T-helper 2 cell treated with Interferon-gamma antibody and Interleukin-4, amounts not matched to agents 5 μg/mL and 100 μg/mL, for 36 hours (primary cell): ENCODE measurements at regions not wholly inside any gene's neighbourhood (a gene's known extent, or its start where the extent isn't known, plus 50 kb on each side); places are given as distances from the start of the nearest gene placed in this dataset.
"Not testable (repeated sequence)": the region's sequence is repeated elsewhere in the genome, so short reads cannot be mapped to it uniquely, and the experiment has no call there.

Source experiments
- DNase-seq: peaks from one replicate; pipeline ENCODE4 v3.0.0; 2021; ENCODE audit warnings: low spot score
- H3K27ac Mint-ChIP-seq: one replicate; pipeline ENCODE4 v1.8.0; 2021; ENCODE audit warnings: mild to moderate bottlenecking, mixed read lengths
- H3K27me3 Mint-ChIP-seq: one replicate; pipeline ENCODE4 v1.8.0; 2021; ENCODE audit warnings: low read depth, mixed read lengths
- H3K36me3 Mint-ChIP-seq: one replicate; pipeline ENCODE4 v1.8.0; 2021; ENCODE audit warnings: low read depth, mixed read lengths
- H3K4me1 Mint-ChIP-seq: one replicate; pipeline ENCODE4 v1.8.0; 2021; ENCODE audit warnings: low read depth, mixed read lengths
- H3K4me3 Mint-ChIP-seq: one replicate; pipeline ENCODE4 v1.8.0; 2022; ENCODE audit warnings: mild to moderate bottlenecking, moderate library complexity, mixed read lengths
- H3K9me3 Mint-ChIP-seq: one replicate; pipeline ENCODE4 v1.8.0; 2021; ENCODE audit warnings: mixed read lengths

- H3K36me3 Mint-ChIP-seq, result no peaks in the 10 kb centered on the region
- no peak for DNase-seq
- no peaks in the 10 kb centered on the region for H3K9me3 Mint-ChIP-seq
- H3K27ac Mint-ChIP-seq, result no peak overlapping the region
- no peaks in the 10 kb centered on the region for H3K27me3 Mint-ChIP-seq
- H3K4me3 Mint-ChIP-seq, result no peak overlapping the region
- H3K4me1 Mint-ChIP-seq, result no peaks in the 10 kb centered on the region
Observed at GRCh38 chr12:28770322-28770721, 378.8 kb upstream of the FAR2 start.

- Mint-ChIP-seq H3K4me3 (no peak overlapping the region), H3K36me3 (no peaks in the 10 kb centered on the region), H3K4me1 (no peaks in the 10 kb centered on the region), H3K9me3 (no peaks in the 10 kb centered on the region), H3K27ac (no peak overlapping the region), H3K27me3 (no peaks in the 10 kb centered on the region)
- no peak for DNase-seq
Observed at GRCh38 chr12:28771968-28772367, 377.1 kb upstream of the FAR2 start.

GRCh38 chr12:28775556-28775955 is 373.5 kb upstream of the FAR2 start:
- no peak overlapping the region for H3K27ac Mint-ChIP-seq

GRCh38 chr12:28776220-28776619 is 372.9 kb upstream of the FAR2 start:
- H3K9me3 Mint-ChIP-seq, result no peaks in the 10 kb centered on the region
- no peaks in the 10 kb centered on the region for H3K4me1 Mint-ChIP-seq
- no peak overlapping the region for H3K27ac Mint-ChIP-seq
- H3K4me3 Mint-ChIP-seq, result no peak overlapping the region
- H3K36me3 Mint-ChIP-seq, result no peaks in the 10 kb centered on the region
- no peak for DNase-seq
- no peaks in the 10 kb centered on the region for H3K27me3 Mint-ChIP-seq

More at GRCh38 chr12:28775556-28775955, 373.5 kb upstream of the FAR2 start:
- Mint-ChIP-seq H3K27me3 (no peaks in the 10 kb centered on the region), H3K4me3 (no peak overlapping the region), H3K9me3 (no peaks in the 10 kb centered on the region), H3K4me1 (no peaks in the 10 kb centered on the region), H3K36me3 (no peaks in the 10 kb centered on the region)
- no peak for DNase-seq

GRCh38 chr12:28776913-28777422 is 372.1 kb upstream of the FAR2 start:
- no peak for DNase-seq
- Mint-ChIP-seq H3K9me3 (no peaks in the 10 kb centered on the region), H3K4me3 (no peak overlapping the region), H3K4me1 (no peaks in the 10 kb centered on the region), H3K36me3 (no peaks in the 10 kb centered on the region), H3K27ac (no peak overlapping the region), H3K27me3 (no peaks in the 10 kb centered on the region)

GRCh38 chr12:28777603-28778365 is 371.3 kb upstream of the FAR2 start:
- Mint-ChIP-seq H3K4me1 (no peaks in the 10 kb centered on the region), H3K9me3 (no peaks in the 10 kb centered on the region), H3K36me3 (no peaks in the 10 kb centered on the region), H3K27me3 (no peaks in the 10 kb centered on the region), H3K27ac (no peak overlapping the region), H3K4me3 (no peak overlapping the region)
- no peak for DNase-seq

GRCh38 chr12:28780096-28780495 is 369.0 kb upstream of the FAR2 start:
- Mint-ChIP-seq H3K27me3 (no peaks in the 10 kb centered on the region), H3K36me3 (no peaks in the 10 kb centered on the region), H3K27ac (no peak overlapping the region), H3K4me1 (no peaks in the 10 kb centered on the region), H3K4me3 (no peak overlapping the region), H3K9me3 (no peaks in the 10 kb centered on the region)
- DNase-seq, result no peak

- DNase-seq, result no peak
- Mint-ChIP-seq H3K27me3 (no peaks in the 10 kb centered on the region), H3K27ac (no peak overlapping the region), H3K36me3 (no peaks in the 10 kb centered on the region), H3K4me1 (no peaks in the 10 kb centered on the region), H3K9me3 (no peaks in the 10 kb centered on the region), H3K4me3 (no peak overlapping the region)
Observed at GRCh38 chr12:28780960-28781359, 368.1 kb upstream of the FAR2 start.

- H3K4me1 Mint-ChIP-seq, result no peaks in the 10 kb centered on the region
- H3K27ac Mint-ChIP-seq, result no peak overlapping the region
- H3K4me3 Mint-ChIP-seq, result no peak overlapping the region
- DNase-seq, result no peak
- H3K27me3 Mint-ChIP-seq, result no peaks in the 10 kb centered on the region
- H3K9me3 Mint-ChIP-seq, result no peaks in the 10 kb centered on the region
- no peaks in the 10 kb centered on the region for H3K36me3 Mint-ChIP-seq
Observed at GRCh38 chr12:28781671-28782652, 367.1 kb upstream of the FAR2 start.

GRCh38 chr12:28782812-28783211 is 366.3 kb upstream of the FAR2 start:
- H3K9me3 Mint-ChIP-seq, result no peaks in the 10 kb centered on the region
- no peak overlapping the region for H3K4me3 Mint-ChIP-seq
- H3K27me3 Mint-ChIP-seq, result no peaks in the 10 kb centered on the region
- no peaks in the 10 kb centered on the region for H3K36me3 Mint-ChIP-seq
- H3K4me1 Mint-ChIP-seq, result no peaks in the 10 kb centered on the region
- no peak for DNase-seq
- no peak overlapping the region for H3K27ac Mint-ChIP-seq

- DNase-seq, result no peak
- no peaks in the 10 kb centered on the region for H3K4me1 Mint-ChIP-seq
- no peaks in the 10 kb centered on the region for H3K9me3 Mint-ChIP-seq
- H3K36me3 Mint-ChIP-seq, result no peaks in the 10 kb centered on the region
- H3K4me3 Mint-ChIP-seq, result no peak overlapping the region
- no peaks in the 10 kb centered on the region for H3K27me3 Mint-ChIP-seq
- H3K27ac Mint-ChIP-seq, result no peak overlapping the region
Observed at GRCh38 chr12:28787151-28787550, 361.9 kb upstream of the FAR2 start.

- H3K4me1 Mint-ChIP-seq, H3K27me3 Mint-ChIP-seq, H3K27ac Mint-ChIP-seq, H3K4me3 Mint-ChIP-seq, DNase-seq, H3K36me3 Mint-ChIP-seq, H3K9me3 Mint-ChIP-seq: not testable (repeated sequence)
Observed at GRCh38 chr12:28788256-28788655, 360.8 kb upstream of the FAR2 start.

GRCh38 chr12:28793581-28794151 is 355.4 kb upstream of the FAR2 start:
- Mint-ChIP-seq H3K27ac (no peak overlapping the region), H3K36me3 (no peaks in the 10 kb centered on the region), H3K9me3 (no peaks in the 10 kb centered on the region), H3K27me3 (no peaks in the 10 kb centered on the region), H3K4me1 (no peaks in the 10 kb centered on the region), H3K4me3 (no peak overlapping the region)
- DNase-seq, result no peak

- Mint-ChIP-seq H3K4me1 (no peaks in the 10 kb centered on the region), H3K9me3 (no peaks in the 10 kb centered on the region), H3K27me3 (no peaks in the 10 kb centered on the region), H3K36me3 (no peaks in the 10 kb centered on the region), H3K27ac (no peak overlapping the region), H3K4me3 (no peak overlapping the region)
- no peak for DNase-seq
Observed at GRCh38 chr12:28794211-28794610, 354.9 kb upstream of the FAR2 start.
